GM12878 (cell line): ENCODE measurements at regions not wholly inside any gene's neighbourhood (a gene's known extent, or its start where the extent isn't known, plus 50 kb on each side); places are given as distances from the start of the nearest gene placed in this dataset.

ENCODE experiments used
- ATAC-seq: fragments of 200-7000 bp; cut with Tn5 transposase; 3 replicates; pipeline ENCODE4 v1.9.1; 2020; ENCODE audit warnings: mild to moderate bottlenecking, moderate library complexity
- BruUV-seq: library from RNA; stranded (reverse); fragments of 400-500 nt; replicated peaks from 2 replicates; lab custom pipeline; 2021; lab: Mats Ljungman, UMichigan
- CTCF ChIA-PET: fragments of 300-600 bp; sonication (Branson Sonifier 250); formaldehyde crosslinking; extraction: SDS; loops from one replicate; lab custom pipeline; 2021; ENCODE audit warnings: inconsistent platforms; lab: Yijun Ruan, JAX
- POLR2A ChIA-PET: fragments of 350-600 bp; formaldehyde crosslinking; extraction: SDS; loops from one replicate; lab custom pipeline; 2021; ENCODE audit warnings: inconsistent platforms; lab: Charles Lee
- RAD21 ChIA-PET: fragments of 300-600 bp; sonication (Branson Sonifier 250); formaldehyde crosslinking; loops from one replicate; lab custom pipeline; 2023; ENCODE audit warnings: antibody characterized with exemption; ENCODE audit not compliant: unreplicated experiment; lab: Charles Lee
- SMC1A ChIA-PET: fragments of 300-600 bp; sonication (Branson Sonifier 250); formaldehyde crosslinking; loops from one replicate; lab custom pipeline; 2023; ENCODE audit not compliant: unreplicated experiment, uncharacterized antibody; lab: Charles Lee
- DNase-seq: peaks from one replicate; pipeline ENCODE4 v3.0.0-alpha.2; 2011; ENCODE audit warnings: low read depth, low spot score
- FAIRE-seq: peaks from 3 replicates; lab custom pipeline; 2011; peaks lifted over from hg19 to GRCh38; lab: Jason Lieb, UNC
- H2AFZ ChIP-seq: 2 replicates; pipeline ENCODE4 v1.6.0; 2011; ENCODE audit warnings: low read depth, low read length, control low read depth; ENCODE audit not compliant: control insufficient read depth
- H3K27ac ChIP-seq: 2 replicates; pipeline ENCODE4 v1.5.1; 2011; ENCODE audit warnings: control low read depth; ENCODE audit not compliant: control insufficient read depth, insufficient read depth
- H3K27me3 ChIP-seq, 2 experiments: replicated peaks in 1 of 2; 2 replicates each; pipeline versions ENCODE4 v1.6.0 to v1.6.1; 2011; ENCODE audit warnings: low read length in 1 of 2; ENCODE audit not compliant: control insufficient read depth in 2 of 2, insufficient read depth in 2 of 2
- H3K36me3 ChIP-seq, 2 experiments: 2 replicates each; pipeline ENCODE4 v1.5.1; 2011; ENCODE audit warnings: low read length in 1 of 2; ENCODE audit not compliant: control insufficient read depth in 2 of 2, insufficient read depth in 2 of 2
- H3K4me1 ChIP-seq: 2 replicates; pipeline ENCODE4 v1.6.1; 2011; ENCODE audit warnings: mild to moderate bottlenecking, low read length, moderate library complexity, mixed read lengths; ENCODE audit not compliant: control insufficient read depth, insufficient read depth
- H3K4me2 ChIP-seq: 2 replicates; pipeline ENCODE4 v1.6.0; 2011; ENCODE audit warnings: control low read depth; ENCODE audit not compliant: control insufficient read depth, insufficient read depth
- H3K4me3 ChIP-seq: fragments of 200-600 bp; sonication (generic); 2 replicates; pipeline ENCODE4 v1.5.1; 2016
- H3K79me2 ChIP-seq: 2 replicates; pipeline ENCODE4 v1.6.0; 2011; ENCODE audit warnings: low read length; ENCODE audit not compliant: control insufficient read depth, insufficient read depth
- H3K9ac ChIP-seq: 2 replicates; pipeline ENCODE4 v1.8.0; 2011; ENCODE audit warnings: low read length, control low read depth, mixed read lengths; ENCODE audit not compliant: control insufficient read depth, insufficient read depth
- H3K9me3 ChIP-seq: replicated peaks from 3 replicates; pipeline ENCODE4 v1.5.1; 2011; ENCODE audit warnings: mild to moderate bottlenecking, low read length; ENCODE audit not compliant: control insufficient read depth, insufficient read depth
- H4K20me1 ChIP-seq: 2 replicates; pipeline ENCODE4 v1.6.0; 2011; ENCODE audit not compliant: control insufficient read depth, insufficient read depth
- GABPA ChIP-seq: IDR thresholded peaks from 2 replicates; pipeline ENCODE4 v1.6.1; 2014; ENCODE audit warnings: antibody characterized with exemption, low read depth, mild to moderate bottlenecking, inconsistent platforms
- WGBS: methylation state at CpG from one replicate; pipeline ENCODE4 v1.1.6; 2016; ENCODE audit warnings: low lambda C conversion rate; ENCODE audit not compliant: insufficient replicate concordance, insufficient coverage; ENCODE audit errors: missing lambda C conversion rate; 5-methylcytosine and 5-hydroxymethylcytosine counted together
- in situ Hi-C: fragments of 300-500 bp; cut with MboI; formaldehyde crosslinking; loops from 9 replicates; pipeline ENCODE4 v1.14.3; 2018; ENCODE audit warnings: mixed read lengths
- intact Hi-C: fragments of 100-400 bp; cut with micrococcal nuclease; formaldehyde crosslinking; loops from one replicate; pipeline ENCODE4 v1.14.2; 2022; ENCODE audit not compliant: unreplicated experiment
- TF ChIP-seq, protein P1 (sequence below): fragments of 450-650 bp; IDR thresholded peaks from 2 replicates; pipeline ENCODE4 v1.6.1; 2017; ENCODE audit warnings: mild to moderate bottlenecking
- TF ChIP-seq, protein P2 (sequence below), 3 experiments: IDR thresholded peaks in 2 of 3; conservative IDR thresholded peaks in 1 of 3; 2 replicates each; pipeline ENCODE4 v1.5.1; 2011; ENCODE audit warnings: low read depth in 3 of 3, low read length in 3 of 3, mild to moderate bottlenecking in 3 of 3, control low read depth in 2 of 3, moderate library complexity in 2 of 3, inconsistent platforms in 1 of 3, mixed read lengths in 1 of 3; ENCODE audit not compliant: control insufficient read depth in 2 of 3, insufficient read depth in 1 of 3; ENCODE audit errors: extremely low read depth in 1 of 3

DNA sequence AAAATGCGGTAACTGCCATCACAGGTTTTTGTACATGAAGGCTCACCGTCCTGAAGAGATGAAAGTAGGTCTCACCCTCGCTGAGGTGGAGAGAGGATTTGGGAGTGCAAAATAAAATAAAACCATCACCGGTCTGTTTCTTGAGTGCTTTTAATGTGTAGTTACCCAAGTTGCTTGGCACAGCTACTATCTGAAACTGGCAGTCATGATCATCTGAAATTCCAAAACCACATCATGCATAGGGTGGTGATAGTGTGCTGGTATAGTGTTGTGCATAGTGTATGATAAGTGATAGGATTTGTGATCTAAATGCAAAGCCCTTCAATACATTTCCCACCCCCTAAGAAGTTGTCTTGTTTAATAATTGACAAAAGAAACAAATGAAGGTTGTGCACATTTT is 381.3 kb downstream of the DMRT2 start (continued):
- TF ChIP-seq, protein P1, sequence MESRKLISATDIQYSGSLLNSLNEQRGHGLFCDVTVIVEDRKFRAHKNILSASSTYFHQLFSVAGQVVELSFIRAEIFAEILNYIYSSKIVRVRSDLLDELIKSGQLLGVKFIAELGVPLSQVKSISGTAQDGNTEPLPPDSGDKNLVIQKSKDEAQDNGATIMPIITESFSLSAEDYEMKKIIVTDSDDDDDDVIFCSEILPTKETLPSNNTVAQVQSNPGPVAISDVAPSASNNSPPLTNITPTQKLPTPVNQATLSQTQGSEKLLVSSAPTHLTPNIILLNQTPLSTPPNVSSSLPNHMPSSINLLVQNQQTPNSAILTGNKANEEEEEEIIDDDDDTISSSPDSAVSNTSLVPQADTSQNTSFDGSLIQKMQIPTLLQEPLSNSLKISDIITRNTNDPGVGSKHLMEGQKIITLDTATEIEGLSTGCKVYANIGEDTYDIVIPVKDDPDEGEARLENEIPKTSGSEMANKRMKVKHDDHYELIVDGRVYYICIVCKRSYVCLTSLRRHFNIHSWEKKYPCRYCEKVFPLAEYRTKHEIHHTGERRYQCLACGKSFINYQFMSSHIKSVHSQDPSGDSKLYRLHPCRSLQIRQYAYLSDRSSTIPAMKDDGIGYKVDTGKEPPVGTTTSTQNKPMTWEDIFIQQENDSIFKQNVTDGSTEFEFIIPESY = no peak
- TF ChIP-seq, all 136 proteins: peak for 0

DNA sequence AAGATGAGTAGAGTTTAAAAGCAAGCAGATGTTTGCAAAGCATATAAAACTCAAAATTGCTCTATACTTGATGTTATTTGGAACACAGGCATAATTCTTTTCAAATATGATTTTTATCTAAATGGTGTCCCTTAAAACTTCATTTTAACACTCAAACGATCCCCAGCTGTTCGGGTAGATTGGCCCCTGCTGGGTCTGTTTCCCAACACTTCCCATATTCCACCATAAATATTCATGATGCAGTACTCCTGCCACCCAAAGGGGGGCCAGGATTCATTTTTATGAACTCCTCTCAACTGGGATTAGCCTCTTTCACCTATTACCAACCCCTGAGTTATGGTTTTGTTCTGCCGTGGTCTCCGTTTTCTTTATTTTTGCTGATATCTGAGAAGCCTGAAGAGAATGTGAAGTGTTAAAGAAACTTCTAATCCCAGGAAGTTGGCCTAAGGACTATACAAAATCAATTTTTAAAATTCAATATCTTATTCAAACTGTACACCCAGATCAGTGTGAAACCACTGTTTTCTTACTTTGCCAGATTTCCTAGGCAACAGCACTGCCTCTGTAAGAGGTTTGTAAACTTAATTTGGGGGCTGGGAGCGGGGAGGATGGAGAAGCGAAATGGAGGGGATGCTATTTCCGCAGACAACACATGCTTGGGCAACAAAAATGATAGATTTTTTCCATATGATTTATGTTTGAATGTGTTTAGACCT is 384.1 kb downstream of the DMRT2 start:
- no peak for DNase-seq
- H3K36me3 ChIP-seq = no peaks in the 10 kb centered on the region
- in situ Hi-C loops = no loop called here
- CTCF ChIA-PET = no interaction called here
- no peak overlapping the region for H3K27ac ChIP-seq
- H3K4me3 ChIP-seq = no peak overlapping the region
- TF ChIP-seq, protein P2, sequence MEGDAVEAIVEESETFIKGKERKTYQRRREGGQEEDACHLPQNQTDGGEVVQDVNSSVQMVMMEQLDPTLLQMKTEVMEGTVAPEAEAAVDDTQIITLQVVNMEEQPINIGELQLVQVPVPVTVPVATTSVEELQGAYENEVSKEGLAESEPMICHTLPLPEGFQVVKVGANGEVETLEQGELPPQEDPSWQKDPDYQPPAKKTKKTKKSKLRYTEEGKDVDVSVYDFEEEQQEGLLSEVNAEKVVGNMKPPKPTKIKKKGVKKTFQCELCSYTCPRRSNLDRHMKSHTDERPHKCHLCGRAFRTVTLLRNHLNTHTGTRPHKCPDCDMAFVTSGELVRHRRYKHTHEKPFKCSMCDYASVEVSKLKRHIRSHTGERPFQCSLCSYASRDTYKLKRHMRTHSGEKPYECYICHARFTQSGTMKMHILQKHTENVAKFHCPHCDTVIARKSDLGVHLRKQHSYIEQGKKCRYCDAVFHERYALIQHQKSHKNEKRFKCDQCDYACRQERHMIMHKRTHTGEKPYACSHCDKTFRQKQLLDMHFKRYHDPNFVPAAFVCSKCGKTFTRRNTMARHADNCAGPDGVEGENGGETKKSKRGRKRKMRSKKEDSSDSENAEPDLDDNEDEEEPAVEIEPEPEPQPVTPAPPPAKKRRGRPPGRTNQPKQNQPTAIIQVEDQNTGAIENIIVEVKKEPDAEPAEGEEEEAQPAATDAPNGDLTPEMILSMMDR (IDR thresholded peaks at IDR 0.05 in 2 of 3, conservative IDR thresholded peaks at IDR 0.05 in 1 of 3; ENCODE audit: control insufficient read depth in 2 of 3, extremely low read depth in 1 of 3, insufficient read depth in 1 of 3, low read depth in 3 of 3, low read length in 3 of 3) = 0 out of 6 replicates have a peak, but pooled peaks have one; percentile 2 to 8 (median 5)
- TF ChIP-seq GABPA = no peak
- TF ChIP-seq, all 136 proteins: peak for 1
- WGBS = 27% methylated on average over 7 of the region's 7 CpGs
- no TSS peak for BruUV-seq
- Histone ChIP-seq H3K4me1 (no peaks in the 10 kb centered on the region), H3K9ac (no peak overlapping the region), H4K20me1 (no peaks in the 10 kb centered on the region), H3K9me3 (no peaks in the 10 kb centered on the region), H2AFZ (no peak overlapping the region), H3K27me3 (0 out of 4 replicates have a peak, but pooled peaks cover 0 to 2% of the 10 kb centered on the region in 2 experiments), H3K4me2 (no peak overlapping the region), H3K79me2 (no peaks in the 10 kb centered on the region)
- SMC1A ChIA-PET = no interaction called here
- intact Hi-C loops = loop anchor here (10.0 kb wide), 1 partner anchor 159 kb away; no protein-coding TSS in a partner anchor
- RAD21 ChIA-PET = no interaction called here
- ATAC-seq (no peak), FAIRE-seq (no peak)
- POLR2A ChIA-PET = no interaction called here
